SK-N-SH treated with all-trans-retinoic acid at 6 μM for 48 hours (cell line): ENCODE measurements at regions not wholly inside any gene's neighbourhood (a gene's known extent, or its start where the extent isn't known, plus 50 kb on each side); places are given as distances from the start of the nearest gene placed in this dataset.

Experiments
- ATAC-seq: fragments of 200-7000 bp; cut with Tn5 transposase; 3 replicates; pipeline ENCODE4 v1.9.1; 2020; ENCODE audit warnings: mild to moderate bottlenecking, moderate library complexity
- ARNTL ChIP-seq: fragments of 450-650 bp; formaldehyde crosslinking; IDR thresholded peaks from 2 replicates; pipeline ENCODE4 v1.5.0; 2020; ENCODE audit warnings: low read depth, mild to moderate bottlenecking, moderate library complexity, borderline replicate concordance
- BACH2 ChIP-seq: fragments of 250-450 bp; sonication (Bioruptor Pico); IDR thresholded peaks from 2 replicates; pipeline ENCODE4 v1.9.0; 2021; ENCODE audit warnings: mild to moderate bottlenecking, borderline replicate concordance
- CSDC2 ChIP-seq: fragments of 250-450 bp; sonication (Bioruptor Pico); IDR thresholded peaks from 2 replicates; pipeline ENCODE4 v1.5.0; 2020; ENCODE audit warnings: mild to moderate bottlenecking, moderate library complexity
- CSRNP3 ChIP-seq: fragments of 250-450 bp; sonication (Bioruptor Pico); IDR thresholded peaks from 2 replicates; pipeline ENCODE4 v1.5.1; 2021; ENCODE audit warnings: mild to moderate bottlenecking, moderate library complexity
- GLIS3 ChIP-seq: fragments of 250-450 bp; sonication (Bioruptor Pico); IDR thresholded peaks from 2 replicates; pipeline ENCODE4 v1.5.0; 2020; ENCODE audit warnings: mild to moderate bottlenecking, moderate library complexity
- ISL1 ChIP-seq: fragments of 250-450 bp; sonication (Bioruptor Pico); IDR thresholded peaks from 2 replicates; pipeline ENCODE4 v2.1.2; 2022; ENCODE audit warnings: mild to moderate bottlenecking, moderate library complexity
- OSR1 ChIP-seq: fragments of 250-450 bp; sonication (Bioruptor Pico); IDR thresholded peaks from 2 replicates; pipeline ENCODE4 v1.8.0; 2022; ENCODE audit warnings: moderate library complexity, mild to moderate bottlenecking, inconsistent platforms
- POU6F1 ChIP-seq: fragments of 250-450 bp; sonication (Bioruptor Pico); IDR thresholded peaks from 2 replicates; pipeline ENCODE4 v1.8.0; 2021; ENCODE audit warnings: low read depth, mild to moderate bottlenecking, moderate library complexity, borderline replicate concordance
- PPARA ChIP-seq: fragments of 250-450 bp; sonication (Bioruptor Pico); IDR thresholded peaks from 2 replicates; pipeline ENCODE4 v1.5.0; 2020; ENCODE audit warnings: mild to moderate bottlenecking, borderline replicate concordance
- RARB ChIP-seq: fragments of 250-450 bp; sonication (Bioruptor Pico); IDR thresholded peaks from 2 replicates; pipeline ENCODE4 v1.8.0; 2021; ENCODE audit warnings: mild to moderate bottlenecking, moderate library complexity
- SNAI2 ChIP-seq: fragments of 250-450 bp; sonication (Bioruptor Pico); IDR thresholded peaks from 2 replicates; pipeline ENCODE4 v1.5.0; 2020; ENCODE audit warnings: mild to moderate bottlenecking, moderate library complexity
- TOX ChIP-seq: fragments of 250-450 bp; sonication (Bioruptor Pico); IDR thresholded peaks from 2 replicates; pipeline ENCODE4 v1.8.0; 2021; ENCODE audit warnings: mild to moderate bottlenecking, moderate library complexity, borderline replicate concordance
- ZC3H10 ChIP-seq: fragments of 250-450 bp; sonication (Bioruptor Pico); IDR thresholded peaks from 2 replicates; pipeline ENCODE4 v1.5.1; 2021; ENCODE audit warnings: mild to moderate bottlenecking, moderate library complexity
- ZFP3 ChIP-seq: fragments of 250-450 bp; sonication (Bioruptor Pico); IDR thresholded peaks from 2 replicates; pipeline ENCODE4 v1.5.0; 2020; ENCODE audit warnings: mild to moderate bottlenecking, moderate library complexity
- ZFP30 ChIP-seq: fragments of 450-650 bp; formaldehyde crosslinking; IDR thresholded peaks from 2 replicates; pipeline ENCODE4 v1.5.0; 2022; ENCODE audit warnings: mild to moderate bottlenecking, moderate library complexity
- ZNF565 ChIP-seq: fragments of 450-650 bp; formaldehyde crosslinking; conservative IDR thresholded peaks from 2 replicates; pipeline ENCODE4 v1.5.0; 2020; ENCODE audit warnings: low read depth, mild to moderate bottlenecking, moderate library complexity
- ZNF70 ChIP-seq: fragments of 450-650 bp; formaldehyde crosslinking; IDR thresholded peaks from 2 replicates; pipeline ENCODE4 v1.5.0; 2020; ENCODE audit warnings: mild to moderate bottlenecking, moderate library complexity
- ZNF8 ChIP-seq: fragments of 450-650 bp; formaldehyde crosslinking; IDR thresholded peaks from 2 replicates; pipeline ENCODE4 v1.5.0; 2020; ENCODE audit warnings: mild to moderate bottlenecking, moderate library complexity
- TF ChIP-seq, protein P1 (sequence below): fragments of 250-450 bp; sonication (Bioruptor Pico); IDR thresholded peaks from 2 replicates; pipeline ENCODE4 v1.5.0; 2020; ENCODE audit warnings: mild to moderate bottlenecking, moderate library complexity
- TF ChIP-seq, protein P2 (sequence below): fragments of 250-450 bp; sonication (Bioruptor Pico); IDR thresholded peaks from 2 replicates; pipeline ENCODE4 v1.8.0; 2020; ENCODE audit warnings: mild to moderate bottlenecking, moderate library complexity, borderline replicate concordance

- no peak for ATAC-seq
- TF ChIP-seq POU6F1 (no peak), ZC3H10 (no peak), ISL1 (no peak), CSDC2 (CRISPR knock-in tag) (no peak), ZNF565 (CRISPR knock-in tag) (no peak), ZNF70 (no peak), BACH2 (CRISPR knock-in tag) (no peak), RARB (CRISPR knock-in tag) (no peak), ZNF8 (CRISPR knock-in tag) (no peak), CSRNP3 (CRISPR knock-in tag) (no peak), ZFP30 (no peak), GLIS3 (CRISPR knock-in tag) (no peak), ARNTL (CRISPR knock-in tag) (no peak), PPARA (CRISPR knock-in tag) (no peak), ZFP3 (CRISPR knock-in tag) (no peak), TOX (no peak), SNAI2 (no peak), OSR1 (CRISPR knock-in tag) (no peak)
- TF ChIP-seq, protein P1, sequence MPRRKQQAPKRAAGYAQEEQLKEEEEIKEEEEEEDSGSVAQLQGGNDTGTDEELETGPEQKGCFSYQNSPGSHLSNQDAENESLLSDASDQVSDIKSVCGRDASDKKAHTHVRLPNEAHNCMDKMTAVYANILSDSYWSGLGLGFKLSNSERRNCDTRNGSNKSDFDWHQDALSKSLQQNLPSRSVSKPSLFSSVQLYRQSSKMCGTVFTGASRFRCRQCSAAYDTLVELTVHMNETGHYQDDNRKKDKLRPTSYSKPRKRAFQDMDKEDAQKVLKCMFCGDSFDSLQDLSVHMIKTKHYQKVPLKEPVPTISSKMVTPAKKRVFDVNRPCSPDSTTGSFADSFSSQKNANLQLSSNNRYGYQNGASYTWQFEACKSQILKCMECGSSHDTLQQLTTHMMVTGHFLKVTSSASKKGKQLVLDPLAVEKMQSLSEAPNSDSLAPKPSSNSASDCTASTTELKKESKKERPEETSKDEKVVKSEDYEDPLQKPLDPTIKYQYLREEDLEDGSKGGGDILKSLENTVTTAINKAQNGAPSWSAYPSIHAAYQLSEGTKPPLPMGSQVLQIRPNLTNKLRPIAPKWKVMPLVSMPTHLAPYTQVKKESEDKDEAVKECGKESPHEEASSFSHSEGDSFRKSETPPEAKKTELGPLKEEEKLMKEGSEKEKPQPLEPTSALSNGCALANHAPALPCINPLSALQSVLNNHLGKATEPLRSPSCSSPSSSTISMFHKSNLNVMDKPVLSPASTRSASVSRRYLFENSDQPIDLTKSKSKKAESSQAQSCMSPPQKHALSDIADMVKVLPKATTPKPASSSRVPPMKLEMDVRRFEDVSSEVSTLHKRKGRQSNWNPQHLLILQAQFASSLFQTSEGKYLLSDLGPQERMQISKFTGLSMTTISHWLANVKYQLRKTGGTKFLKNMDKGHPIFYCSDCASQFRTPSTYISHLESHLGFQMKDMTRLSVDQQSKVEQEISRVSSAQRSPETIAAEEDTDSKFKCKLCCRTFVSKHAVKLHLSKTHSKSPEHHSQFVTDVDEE (CRISPR knock-in tag) = no peak
- TF ChIP-seq, protein P2, sequence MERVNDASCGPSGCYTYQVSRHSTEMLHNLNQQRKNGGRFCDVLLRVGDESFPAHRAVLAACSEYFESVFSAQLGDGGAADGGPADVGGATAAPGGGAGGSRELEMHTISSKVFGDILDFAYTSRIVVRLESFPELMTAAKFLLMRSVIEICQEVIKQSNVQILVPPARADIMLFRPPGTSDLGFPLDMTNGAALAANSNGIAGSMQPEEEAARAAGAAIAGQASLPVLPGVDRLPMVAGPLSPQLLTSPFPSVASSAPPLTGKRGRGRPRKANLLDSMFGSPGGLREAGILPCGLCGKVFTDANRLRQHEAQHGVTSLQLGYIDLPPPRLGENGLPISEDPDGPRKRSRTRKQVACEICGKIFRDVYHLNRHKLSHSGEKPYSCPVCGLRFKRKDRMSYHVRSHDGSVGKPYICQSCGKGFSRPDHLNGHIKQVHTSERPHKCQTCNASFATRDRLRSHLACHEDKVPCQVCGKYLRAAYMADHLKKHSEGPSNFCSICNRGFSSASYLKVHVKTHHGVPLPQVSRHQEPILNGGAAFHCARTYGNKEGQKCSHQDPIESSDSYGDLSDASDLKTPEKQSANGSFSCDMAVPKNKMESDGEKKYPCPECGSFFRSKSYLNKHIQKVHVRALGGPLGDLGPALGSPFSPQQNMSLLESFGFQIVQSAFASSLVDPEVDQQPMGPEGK (CRISPR knock-in tag) = no peak
Observed at GRCh38 chr2:12455661-12456060, 261.1 kb upstream of the TRIB2 start.

DNA sequence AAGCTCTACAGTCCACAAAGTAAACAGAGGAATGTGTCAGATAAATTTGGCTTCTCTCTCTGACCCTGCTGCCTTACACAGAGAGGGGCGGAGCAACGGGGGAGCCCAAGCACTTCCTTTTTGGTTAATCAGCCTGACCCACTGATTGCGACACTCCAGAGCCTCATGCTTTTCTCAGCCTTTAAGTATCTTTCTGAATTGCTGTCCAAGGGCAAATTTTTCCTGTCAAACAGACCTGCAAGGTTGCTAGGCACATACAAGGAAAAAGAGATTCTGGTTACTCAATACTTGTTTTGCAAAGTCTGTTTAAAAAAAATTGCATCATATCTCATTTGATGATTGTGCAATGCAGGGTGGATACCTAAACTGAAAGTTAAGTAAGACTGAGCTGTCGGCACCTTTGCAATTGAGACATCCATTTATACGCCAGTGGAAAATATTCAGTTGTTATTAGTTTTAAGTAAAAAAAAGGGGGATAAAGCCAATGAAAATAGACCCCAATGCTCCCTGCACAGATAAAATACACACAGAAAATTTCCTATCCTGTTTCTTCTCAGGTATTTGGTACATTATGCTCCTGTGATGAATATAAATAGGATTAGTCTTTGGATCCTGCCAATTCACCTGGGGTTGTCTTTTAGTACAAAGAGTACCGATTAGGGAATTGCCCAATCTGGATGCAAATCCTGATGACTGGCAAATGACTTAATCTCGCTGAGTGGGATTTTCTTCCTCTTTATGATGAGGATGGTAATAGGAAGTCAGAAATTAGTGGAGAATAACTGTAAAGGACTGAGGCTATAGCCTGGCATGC lies 260.2 kb upstream of the TRIB2 start:
- TF ChIP-seq RARB (CRISPR knock-in tag) (no peak), ZNF70 (no peak), ISL1 (peak; percentile 73), ZFP30 (no peak), ZNF565 (CRISPR knock-in tag) (no peak), ARNTL (CRISPR knock-in tag) (no peak), OSR1 (CRISPR knock-in tag) (no peak)
- TF ChIP-seq, protein P1 (CRISPR knock-in tag) = no peak
- peak; percentile 39; the same call in 1 of the 3 replicates for ATAC-seq
